ENCODE measurements at regions not wholly inside any gene's neighbourhood (a gene's known extent, or its start where the extent isn't known, plus 50 kb on each side); places are given as distances from the start of the nearest gene placed in this dataset.

GRCh38 chr15:88994286-88994685 is 81.1 kb upstream of the MFGE8 start:
- Histone ChIP-seq H3K27me3 (ENCODE audit: control insufficient read depth, extremely low read depth, insufficient read depth, low read length) (no peaks in the 10 kb centered on the region), H3K9me1 (ENCODE audit: control insufficient read depth, extremely low read depth, insufficient read depth, low read length) (no peaks in the 10 kb centered on the region), H3K27ac (ENCODE audit: control insufficient read depth, insufficient read depth, low read length) (no peak overlapping the region), H3K9me3 (ENCODE audit: control insufficient read depth, low read depth, low read length) (no peaks in the 10 kb centered on the region), H3K36me3 (ENCODE audit: control insufficient read depth in 2 of 2, extremely low read depth in 1 of 2, insufficient read depth in 2 of 2, low read length in 2 of 2) (no peaks in the 10 kb centered on the region), H2AFZ (ENCODE audit: control insufficient read depth, low read length) (no peak overlapping the region), H4K20me1 (ENCODE audit: control insufficient read depth, extremely low read depth, insufficient read depth, low read length) (no peaks in the 10 kb centered on the region), H3K4me2 (ENCODE audit: control insufficient read depth, extremely low read depth, insufficient read depth, low read depth, low read length) (no peak overlapping the region), H3K4me1 (ENCODE audit: control insufficient read depth, extremely low read depth, insufficient read depth, low read length) (no peaks in the 10 kb centered on the region), H3K79me2 (ENCODE audit: control insufficient read depth, insufficient read depth, low read length) (no peaks in the 10 kb centered on the region), H3K9ac (ENCODE audit: control insufficient read depth, extremely low read depth, insufficient read depth, low read length) (no peak overlapping the region), H3K4me3 (ENCODE audit: control insufficient read depth in 2 of 3, extremely low read depth in 1 of 3, insufficient read depth in 2 of 3, low read depth in 1 of 3, low read length in 3 of 3) (no peak overlapping the region)
- DNase-seq (ENCODE audit: low read depth, low spot score) (no peak), FAIRE-seq (no peak)
- no peak for TF ChIP-seq EZH2 (IDR thresholded peaks at IDR 0.05; ENCODE audit: low read length)
- no peak for TF ChIP-seq CTCF (optimal IDR thresholded peaks at IDR 0.05 in 1 of 3, IDR thresholded peaks at IDR 0.05 in 1 of 3, conservative IDR thresholded peaks at IDR 0.05 in 1 of 3; ENCODE audit: extremely low read depth in 1 of 3, insufficient read depth in 2 of 3, low read length in 3 of 3)
- dilution Hi-C loops (cut with MboI; ENCODE audit: extremely low pct_ligation_motif_present, low sequenced_read_pairs) = no loop called here

- Histone ChIP-seq H3K4me2 (ENCODE audit: control insufficient read depth, extremely low read depth, insufficient read depth, low read depth, low read length) (no peak overlapping the region), H3K4me3 (ENCODE audit: control insufficient read depth in 2 of 3, extremely low read depth in 1 of 3, insufficient read depth in 2 of 3, low read depth in 1 of 3, low read length in 3 of 3) (no peak overlapping the region), H3K27ac (ENCODE audit: control insufficient read depth, insufficient read depth, low read length) (no peak overlapping the region), H3K36me3 (ENCODE audit: control insufficient read depth in 2 of 2, extremely low read depth in 1 of 2, insufficient read depth in 2 of 2, low read length in 2 of 2) (no peaks in the 10 kb centered on the region), H4K20me1 (ENCODE audit: control insufficient read depth, extremely low read depth, insufficient read depth, low read length) (no peaks in the 10 kb centered on the region), H3K9me3 (ENCODE audit: control insufficient read depth, low read depth, low read length) (no peaks in the 10 kb centered on the region), H2AFZ (ENCODE audit: control insufficient read depth, low read length) (no peak overlapping the region), H3K9me1 (ENCODE audit: control insufficient read depth, extremely low read depth, insufficient read depth, low read length) (no peaks in the 10 kb centered on the region), H3K79me2 (ENCODE audit: control insufficient read depth, insufficient read depth, low read length) (no peaks in the 10 kb centered on the region), H3K9ac (ENCODE audit: control insufficient read depth, extremely low read depth, insufficient read depth, low read length) (no peak overlapping the region), H3K4me1 (ENCODE audit: control insufficient read depth, extremely low read depth, insufficient read depth, low read length) (no peaks in the 10 kb centered on the region), H3K27me3 (ENCODE audit: control insufficient read depth, extremely low read depth, insufficient read depth, low read length) (no peaks in the 10 kb centered on the region)
- no peak for TF ChIP-seq EZH2 (IDR thresholded peaks at IDR 0.05; ENCODE audit: low read length)
- no peak for TF ChIP-seq CTCF (optimal IDR thresholded peaks at IDR 0.05 in 1 of 3, IDR thresholded peaks at IDR 0.05 in 1 of 3, conservative IDR thresholded peaks at IDR 0.05 in 1 of 3; ENCODE audit: extremely low read depth in 1 of 3, insufficient read depth in 2 of 3, low read length in 3 of 3)
- no peak for FAIRE-seq
- DNase-seq (ENCODE audit: low read depth, low spot score) = no peak
- dilution Hi-C loops (cut with MboI; ENCODE audit: extremely low pct_ligation_motif_present, low sequenced_read_pairs) = no loop called here
Measured at GRCh38 chr15:88995449-88995848, 82.3 kb upstream of the MFGE8 start.

Measured in keratinocyte (primary cell).